T-helper 22 cell (primary cell): ENCODE measurements at regions not wholly inside any gene's neighbourhood (a gene's known extent, or its start where the extent isn't known, plus 50 kb on each side); places are given as distances from the start of the nearest gene placed in this dataset.

Experiments
- DNase-seq: peaks from one replicate; pipeline ENCODE4 v3.0.0-alpha.2; 2020; ENCODE audit warnings: low read depth

- no peak for DNase-seq
Observed at GRCh38 chr12:66910366-66910974, 231.6 kb upstream of the GRIP1 start.

- no peak for DNase-seq
Observed at GRCh38 chr12:66915306-66915904, 236.5 kb upstream of the GRIP1 start.

GRCh38 chr12:66916189-66916588 lies 237.3 kb upstream of the GRIP1 start:
- no peak for DNase-seq

GRCh38 chr12:66919466-66919865 lies 240.6 kb upstream of the GRIP1 start:
- DNase-seq, result no peak

- no peak for DNase-seq
Observed at GRCh38 chr12:66920205-66920604, 241.3 kb upstream of the GRIP1 start.

- DNase-seq, result no peak
Observed at GRCh38 chr12:66921151-66921550, 242.3 kb upstream of the GRIP1 start.

- no peak for DNase-seq
Observed at GRCh38 chr12:66925083-66925482, 246.2 kb upstream of the GRIP1 start.

- DNase-seq, result no peak
Observed at GRCh38 chr12:66929121-66929520, 250.2 kb upstream of the GRIP1 start.

- no peak for DNase-seq
Observed at GRCh38 chr12:66931091-66931490, 252.2 kb upstream of the GRIP1 start.

- DNase-seq, result no peak
Observed at GRCh38 chr12:66932126-66932525, 253.2 kb upstream of the GRIP1 start.

GRCh38 chr12:66934302-66935062 lies 255.6 kb upstream of the GRIP1 start:
- DNase-seq, result no peak

GRCh38 chr12:66941150-66941549 lies 262.3 kb upstream of the GRIP1 start:
- DNase-seq, result no peak

GRCh38 chr12:66942741-66943465 lies 264.0 kb upstream of the GRIP1 start:
- no peak for DNase-seq

GRCh38 chr12:66944365-66944764 lies 265.5 kb upstream of the GRIP1 start:
- DNase-seq, result no peak

GRCh38 chr12:66945189-66945817 lies 266.4 kb upstream of the GRIP1 start:
- DNase-seq, result no peak

- no peak for DNase-seq
Observed at GRCh38 chr12:66947119-66947518, 268.2 kb upstream of the GRIP1 start.

- no peak for DNase-seq
Observed at GRCh38 chr12:66952668-66953067, 273.8 kb upstream of the GRIP1 start.

- no peak for DNase-seq
Observed at GRCh38 chr12:66956300-66956699, 277.4 kb upstream of the GRIP1 start.

GRCh38 chr12:66959276-66959675 lies 280.4 kb upstream of the GRIP1 start:
- DNase-seq, result no peak

- no peak for DNase-seq
Observed at GRCh38 chr12:66960006-66960405, 281.1 kb upstream of the GRIP1 start.

- no peak for DNase-seq
Observed at GRCh38 chr12:66960704-66961690, 282.1 kb upstream of the GRIP1 start.
